HG02885 (cell line): ENCODE measurements at regions not wholly inside any gene's neighbourhood (a gene's known extent, or its start where the extent isn't known, plus 50 kb on each side); places are given as distances from the start of the nearest gene placed in this dataset.
"Not testable (repeated sequence)": the region's sequence is repeated elsewhere in the genome, so short reads cannot be mapped to it uniquely, and the experiment has no call there.

ENCODE experiments used
- ATAC-seq: cut with Tn5 transposase; IDR thresholded peaks from one replicate; pipeline ENCODE4 v1.9.1; 2021; ENCODE audit warnings: mild to moderate bottlenecking; ENCODE audit not compliant: unreplicated experiment, poor library complexity

DNA sequence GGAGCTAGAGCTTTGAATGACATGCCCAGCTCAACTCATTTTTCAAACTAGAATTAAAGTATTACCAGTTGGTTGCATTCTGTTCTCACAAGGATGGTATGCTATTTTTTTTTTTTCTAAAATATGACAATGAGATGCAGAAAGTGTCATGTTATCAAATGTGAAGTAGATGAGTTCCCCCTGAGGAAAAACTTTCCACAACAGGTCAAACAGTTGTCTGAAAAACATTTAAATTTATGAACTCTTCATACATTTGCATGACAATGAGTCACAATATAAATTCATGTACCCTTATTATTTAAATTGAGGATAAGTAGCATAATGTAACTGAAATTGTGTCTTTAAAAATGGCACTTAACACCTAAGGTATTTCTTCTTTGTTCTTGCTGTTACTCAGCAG lies 1720.5 kb upstream of the NUDT12 start:
- ATAC-seq = no peak

DNA sequence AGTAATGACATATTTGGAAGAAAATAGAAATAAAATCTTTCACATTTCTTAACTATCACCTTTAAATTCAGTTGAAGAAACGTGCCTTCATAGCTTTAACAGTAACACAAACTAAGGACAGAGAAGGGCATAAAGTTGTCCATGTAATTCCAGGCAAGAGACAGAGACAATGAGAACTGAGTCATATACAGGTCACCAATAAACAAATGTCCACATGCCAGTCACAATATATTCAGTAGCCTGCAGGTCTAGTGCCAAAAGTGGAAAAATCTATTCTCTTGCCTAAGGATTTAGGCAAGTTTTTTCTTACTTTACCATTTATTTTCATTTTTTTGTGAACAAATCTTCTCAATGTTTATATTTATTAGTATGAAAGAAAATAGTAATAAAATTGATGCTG lies 1711.5 kb upstream of the NUDT12 start:
- no peak for ATAC-seq

DNA sequence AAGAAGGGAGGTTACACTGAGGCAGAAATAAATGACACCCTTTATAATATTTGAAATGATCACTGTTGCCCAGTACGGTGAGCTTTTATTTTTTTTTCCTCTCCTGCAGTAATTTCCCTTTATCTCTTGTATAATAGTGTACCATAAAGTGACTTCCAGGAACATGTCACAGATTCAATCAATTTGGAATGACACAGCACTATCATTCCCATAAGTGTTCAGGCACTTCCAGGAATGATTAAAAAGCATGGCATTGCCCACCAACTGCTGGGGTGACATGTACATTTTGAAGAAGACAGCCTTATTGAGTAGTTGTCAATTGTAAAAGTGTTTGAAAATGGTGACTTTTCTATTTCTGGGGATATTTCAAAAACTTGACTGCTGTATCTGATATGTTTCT lies 1700.9 kb upstream of the NUDT12 start:
- ATAC-seq = no peak

DNA sequence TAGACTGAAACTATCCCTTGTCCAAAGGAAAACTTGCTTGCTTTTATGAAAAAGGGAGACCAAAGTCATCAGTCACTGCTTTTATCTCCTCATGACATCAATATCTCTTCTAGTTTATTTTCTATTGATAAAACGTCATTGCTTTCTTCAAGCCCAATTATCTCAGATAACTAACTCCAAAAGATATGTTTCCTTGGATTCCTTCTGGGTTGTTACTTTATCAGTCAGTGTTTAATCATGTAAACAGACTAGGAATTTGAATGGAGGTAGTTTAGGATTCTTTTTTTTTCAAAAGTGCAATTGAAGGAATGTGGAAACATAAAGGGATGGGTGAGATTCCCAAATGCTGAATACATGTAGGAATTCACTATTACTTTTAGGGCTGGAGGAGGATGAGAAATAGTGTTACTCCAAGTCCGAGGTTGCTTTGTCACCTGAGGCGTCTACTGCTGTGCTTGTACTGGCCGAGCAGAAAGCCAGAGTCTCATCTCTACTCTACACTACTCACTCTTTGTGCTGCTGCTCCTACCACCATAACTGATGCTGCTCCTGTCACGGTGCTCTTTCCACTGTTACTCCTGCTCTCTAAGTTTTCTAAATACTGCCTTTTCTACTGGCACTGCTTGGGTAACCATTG lies 1697.1 kb upstream of the NUDT12 start:
- no peak for ATAC-seq

DNA sequence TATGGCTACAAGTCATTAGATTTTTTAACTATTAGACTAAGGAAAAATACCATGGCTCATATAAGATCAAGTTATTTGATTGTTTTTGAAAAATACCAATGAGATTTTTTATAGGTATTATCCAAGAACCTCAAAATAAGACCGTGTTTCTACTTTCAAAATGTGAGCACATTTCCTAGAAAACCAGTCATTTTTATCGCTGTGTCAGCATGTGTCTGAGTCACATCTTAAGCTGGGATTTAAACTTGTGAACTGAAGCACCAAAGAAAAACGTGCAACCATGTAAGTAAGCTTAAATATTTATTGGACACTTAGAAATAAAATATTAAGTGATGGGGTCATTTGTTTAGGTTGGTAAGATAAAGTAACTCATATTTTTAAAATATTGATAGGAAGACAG lies 1676.0 kb upstream of the NUDT12 start:
- ATAC-seq = no peak

DNA sequence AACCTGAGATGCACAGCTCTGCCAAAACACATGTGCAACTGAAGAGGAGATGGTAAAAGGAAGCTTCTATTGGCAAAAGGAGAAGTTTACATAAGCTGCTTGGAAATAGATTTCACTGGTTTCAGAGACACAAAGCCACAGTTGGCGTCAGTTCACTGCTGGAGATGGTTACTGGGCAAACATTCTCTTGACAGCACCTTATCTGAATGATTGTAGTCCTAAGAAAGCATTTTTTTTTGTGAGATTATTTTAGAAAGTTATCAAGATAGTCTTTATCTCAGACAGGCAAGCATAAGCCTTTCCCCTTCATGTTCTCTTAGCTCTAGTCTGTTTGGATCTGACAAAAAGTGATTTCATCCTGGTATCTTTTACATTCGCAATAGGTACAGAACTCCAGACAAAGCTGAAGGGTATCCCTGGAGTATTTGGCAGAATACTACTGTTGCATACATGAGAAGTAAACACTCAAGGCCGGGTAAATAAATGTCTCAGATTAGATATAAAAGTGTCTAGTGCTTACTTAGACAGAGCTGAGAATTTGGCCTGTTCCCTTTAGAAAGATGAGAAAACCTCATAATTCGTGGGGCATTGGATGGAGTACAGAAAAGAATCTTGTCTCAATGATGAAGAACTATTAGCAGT lies 1668.0 kb upstream of the NUDT12 start:
- no peak for ATAC-seq

DNA sequence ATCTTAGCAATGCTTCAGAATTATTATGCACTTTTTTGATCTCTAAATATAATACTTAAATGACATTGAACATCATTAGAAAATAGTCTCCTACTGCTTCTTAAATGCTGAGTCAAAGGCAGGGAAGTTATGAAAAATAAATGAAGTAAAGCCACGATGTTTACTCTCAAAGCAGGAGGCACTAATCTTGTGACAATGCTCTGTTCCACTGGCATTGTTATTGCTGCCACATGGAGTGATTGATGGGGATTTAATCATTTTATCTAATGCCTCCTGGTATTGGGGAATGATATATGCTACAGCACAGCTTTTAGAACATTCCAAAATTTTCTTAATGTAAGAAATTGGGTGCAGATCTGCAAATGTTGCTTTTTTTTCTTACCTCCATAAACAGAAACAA lies 1655.4 kb upstream of the NUDT12 start:
- ATAC-seq = no peak

DNA sequence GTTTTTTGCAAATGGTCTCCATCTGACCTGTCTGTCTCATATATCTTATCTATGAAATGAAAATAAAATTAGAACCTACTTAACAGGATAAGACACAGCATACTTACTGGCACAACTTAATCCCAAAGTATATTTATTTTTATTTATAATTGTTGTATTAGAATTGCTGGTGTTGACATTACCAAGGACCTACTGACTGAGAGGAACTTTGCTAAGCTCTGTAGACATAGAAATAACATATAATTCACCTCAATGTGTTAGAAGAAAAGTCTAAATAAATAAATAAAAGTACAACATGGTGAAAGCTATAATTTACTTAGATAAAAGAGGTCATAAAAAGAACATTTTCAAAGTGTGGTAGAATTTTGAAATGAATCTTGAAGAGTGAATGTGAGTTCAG lies 1650.5 kb upstream of the NUDT12 start:
- no peak for ATAC-seq

DNA sequence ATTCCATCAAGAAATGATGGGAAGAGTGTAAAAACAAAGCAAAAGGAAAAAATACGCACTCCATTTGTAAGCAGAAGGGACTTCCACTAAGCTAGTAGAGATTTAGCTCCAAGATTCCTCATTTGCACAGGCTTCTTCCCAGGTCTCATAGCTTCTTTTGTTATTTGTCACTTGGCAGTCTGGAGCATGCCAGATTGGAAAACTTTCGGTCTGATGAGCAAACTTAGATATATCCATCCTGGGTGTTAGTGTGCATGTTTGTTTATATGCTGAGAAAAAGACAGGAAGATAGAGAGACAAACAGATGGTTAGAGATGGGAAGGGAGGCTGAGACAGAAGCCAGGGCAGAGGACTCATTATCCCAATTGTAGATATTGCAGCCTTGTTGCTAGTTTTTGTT lies 1644.5 kb upstream of the NUDT12 start:
- ATAC-seq = no peak

DNA sequence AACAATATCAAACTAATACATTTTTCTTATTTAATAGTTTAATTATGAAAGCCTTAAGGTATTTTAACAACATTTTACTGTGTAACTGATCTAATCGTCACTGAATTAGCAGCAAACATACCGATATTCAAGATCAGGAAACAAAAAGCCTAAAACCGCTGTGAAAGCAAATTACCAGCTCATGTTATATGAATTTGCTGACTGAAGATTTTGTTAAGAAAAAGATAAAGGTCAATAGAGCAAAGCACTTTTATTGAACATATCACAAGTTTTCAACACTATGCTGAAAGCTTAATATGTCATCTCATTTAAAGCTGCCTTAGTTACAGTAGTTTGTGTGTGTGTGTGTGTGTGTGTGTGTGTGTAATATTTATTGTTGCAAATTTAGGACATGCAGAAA lies 1634.9 kb upstream of the NUDT12 start:
- ATAC-seq = no peak

DNA sequence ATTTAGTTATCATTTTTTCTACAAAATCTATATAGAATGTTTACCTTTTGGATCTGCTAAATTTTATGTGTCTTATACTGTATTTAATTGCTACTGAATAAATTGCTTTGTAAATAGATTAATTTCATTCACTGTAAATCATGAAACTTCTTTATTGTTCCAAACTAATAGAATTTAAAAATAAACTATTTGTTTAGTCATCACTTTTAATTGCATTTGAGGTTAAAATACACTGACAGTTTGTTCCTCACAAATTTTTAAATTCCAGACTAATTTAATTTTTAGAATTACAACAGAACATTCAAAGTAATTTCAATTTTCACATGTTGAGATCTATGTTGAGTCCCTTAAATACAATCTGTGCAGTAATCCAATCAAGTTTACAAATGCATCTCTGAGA lies 1633.2 kb upstream of the NUDT12 start:
- no peak for ATAC-seq

DNA sequence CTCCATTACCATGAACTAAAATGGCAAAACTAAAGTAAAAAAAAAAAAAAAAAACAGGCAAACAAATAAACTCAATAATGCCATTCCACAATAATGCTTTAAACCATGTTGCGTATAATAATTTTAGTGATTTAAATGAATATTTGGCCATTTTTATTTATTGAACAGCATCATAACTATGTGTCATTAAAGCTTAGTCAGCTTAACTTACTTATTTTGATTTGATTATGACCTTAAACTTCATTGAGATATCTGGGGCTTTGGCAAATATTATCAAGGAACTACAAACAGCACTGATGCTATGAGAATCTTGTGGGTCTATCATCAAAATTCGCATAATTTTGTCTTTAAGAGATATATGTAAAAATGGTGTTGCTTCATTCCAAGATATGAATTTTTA lies 1610.3 kb upstream of the NUDT12 start:
- ATAC-seq = no peak

DNA sequence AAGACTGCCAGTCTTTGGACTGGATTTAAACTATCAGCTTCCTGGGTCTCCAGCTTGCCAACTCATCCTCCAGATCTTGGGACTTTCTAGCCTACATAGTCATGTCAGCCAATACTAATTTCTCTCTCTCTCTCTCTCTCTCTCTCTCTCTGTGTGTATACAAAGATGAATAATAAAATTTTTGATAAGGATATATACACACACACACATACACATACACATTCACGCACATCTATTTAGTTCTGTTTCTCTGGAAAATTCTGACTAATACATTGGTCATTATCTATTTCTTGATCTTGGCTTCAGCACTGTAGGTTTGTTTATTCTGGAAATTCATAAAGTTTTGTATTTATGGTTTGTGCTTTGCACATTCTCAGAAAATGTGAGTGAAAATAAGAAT lies 1606.2 kb upstream of the NUDT12 start:
- ATAC-seq = no peak

DNA sequence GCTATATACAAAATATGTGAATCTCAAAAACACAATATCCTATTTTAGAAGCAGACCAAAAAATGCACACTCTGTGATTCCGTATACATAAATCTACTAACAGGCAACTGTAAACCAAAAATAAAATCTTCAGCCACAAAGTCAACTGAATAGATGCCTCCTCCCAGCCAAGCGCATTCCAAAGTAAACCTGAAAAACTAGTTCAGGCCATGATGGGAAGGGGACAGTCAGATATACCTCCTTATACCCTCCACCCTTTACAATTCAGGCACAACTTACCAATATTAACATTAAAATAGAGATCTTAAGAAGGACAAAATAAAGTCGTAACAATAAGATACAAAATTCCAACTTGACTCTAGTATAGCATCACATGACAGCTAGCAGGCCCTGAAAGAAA lies 1604.5 kb upstream of the NUDT12 start:
- ATAC-seq = no peak

DNA sequence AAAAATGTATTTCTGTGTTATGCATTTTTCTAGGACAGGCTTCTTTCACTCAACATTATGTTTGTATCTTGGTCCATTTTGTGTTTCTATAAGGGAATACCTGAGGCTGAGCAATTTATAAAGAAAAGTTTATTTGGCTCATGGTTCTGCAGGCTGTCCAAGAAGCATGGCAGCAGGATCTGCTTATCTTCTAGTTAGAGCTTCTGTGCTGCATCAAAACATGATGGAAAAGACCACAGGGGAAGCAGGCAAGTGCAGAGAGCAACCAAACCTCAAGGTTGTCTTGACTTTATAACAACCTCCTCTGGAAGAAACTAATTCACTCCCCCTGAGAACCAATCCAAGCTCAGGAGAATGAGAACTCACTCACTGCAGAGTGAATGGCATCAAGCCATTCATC lies 1601.0 kb upstream of the NUDT12 start:
- no peak for ATAC-seq

DNA sequence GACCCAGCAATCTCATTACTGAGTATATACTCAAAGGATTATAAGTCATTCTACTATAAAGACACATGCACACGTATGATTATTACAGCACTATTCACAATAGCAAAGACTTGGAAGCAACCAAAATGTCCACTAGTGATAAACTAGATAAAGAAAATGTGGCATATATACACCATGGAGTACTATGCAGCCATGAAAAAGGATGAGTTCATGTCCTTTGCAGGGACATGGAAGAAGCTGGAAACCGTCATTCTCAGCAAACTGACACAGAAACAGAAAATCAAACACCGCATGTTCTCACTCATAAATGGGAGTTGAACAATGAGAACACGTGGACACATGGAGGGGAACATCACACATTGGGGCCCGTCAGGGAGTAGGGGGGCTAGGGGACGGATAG lies 1600.0 kb upstream of the NUDT12 start:
- ATAC-seq = not testable (repeated sequence)

DNA sequence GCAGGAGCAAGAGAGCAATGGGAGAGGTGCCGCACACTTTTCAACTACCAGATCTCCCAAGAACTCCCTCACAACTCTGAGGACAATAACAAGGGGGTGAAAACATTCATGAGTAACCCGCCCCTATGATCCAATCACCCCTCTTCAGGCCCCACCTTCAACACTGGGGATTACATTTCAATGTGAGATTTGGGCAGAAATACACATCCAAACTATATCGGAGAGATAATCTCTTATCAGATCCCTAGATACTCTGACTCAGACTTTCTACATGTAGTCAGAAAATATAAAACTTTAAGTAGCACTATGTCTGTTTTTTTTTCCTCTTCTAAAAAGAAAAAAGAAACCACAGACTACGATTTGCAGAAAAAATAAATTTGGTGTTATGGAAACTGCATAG lies 1595.9 kb upstream of the NUDT12 start:
- no peak for ATAC-seq

DNA sequence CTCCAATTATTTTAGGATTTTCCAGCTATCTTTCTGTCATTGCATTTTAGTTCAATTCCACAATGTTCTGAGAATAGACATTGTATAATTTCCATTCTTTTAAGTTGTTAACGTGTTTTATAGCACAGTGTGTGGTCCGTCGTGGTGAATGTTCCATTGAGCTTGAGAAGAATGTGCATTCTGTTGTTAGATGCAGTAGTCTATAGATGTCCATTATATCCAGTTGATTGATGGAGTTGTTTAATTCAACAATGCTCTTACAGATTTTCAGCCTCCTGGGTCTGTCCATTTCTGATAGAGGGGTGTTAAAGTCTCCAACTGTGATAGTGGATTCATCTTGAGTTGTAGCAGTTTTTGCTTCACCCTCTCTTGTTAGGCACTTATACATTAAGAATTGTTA lies 1587.7 kb upstream of the NUDT12 start:
- no peak for ATAC-seq

DNA sequence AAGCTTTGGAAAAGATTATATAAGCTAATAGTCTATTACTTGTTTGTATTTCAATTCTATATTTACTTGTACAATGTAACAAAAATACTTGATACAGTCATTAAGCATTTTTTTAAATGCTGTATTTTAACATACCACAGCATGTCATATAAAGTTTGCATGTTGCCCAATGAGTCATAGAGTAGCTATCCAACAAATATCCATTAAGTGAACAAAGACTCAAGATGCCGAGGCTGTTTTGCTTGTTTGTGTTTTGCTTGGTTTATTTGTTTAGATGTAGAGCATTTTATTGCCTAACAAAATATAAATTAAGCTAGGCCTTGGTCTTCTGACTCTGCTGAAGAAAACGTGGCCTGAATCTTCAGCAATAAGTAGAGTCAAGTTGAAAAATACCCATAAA lies 1584.3 kb upstream of the NUDT12 start:
- ATAC-seq = no peak

DNA sequence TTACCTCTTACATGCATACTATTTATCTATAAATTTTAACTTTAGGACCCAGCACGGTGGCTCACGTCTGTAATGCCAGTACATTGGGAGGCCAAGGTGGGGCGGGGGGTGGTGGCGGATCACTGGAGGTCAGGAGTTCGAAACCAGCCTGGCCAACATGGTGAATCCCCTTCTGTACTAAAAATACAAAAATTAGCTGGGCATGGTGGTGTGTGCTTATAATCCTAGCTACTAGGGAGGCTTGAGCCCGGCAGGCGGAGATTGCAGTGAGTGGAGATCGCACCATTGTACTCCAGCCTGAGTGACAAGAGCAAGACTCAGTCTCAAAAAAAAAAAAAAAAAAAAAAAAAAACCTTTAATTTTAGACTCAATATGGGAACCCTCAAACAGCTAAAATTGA lies 1582.6 kb upstream of the NUDT12 start:
- ATAC-seq = no peak

DNA sequence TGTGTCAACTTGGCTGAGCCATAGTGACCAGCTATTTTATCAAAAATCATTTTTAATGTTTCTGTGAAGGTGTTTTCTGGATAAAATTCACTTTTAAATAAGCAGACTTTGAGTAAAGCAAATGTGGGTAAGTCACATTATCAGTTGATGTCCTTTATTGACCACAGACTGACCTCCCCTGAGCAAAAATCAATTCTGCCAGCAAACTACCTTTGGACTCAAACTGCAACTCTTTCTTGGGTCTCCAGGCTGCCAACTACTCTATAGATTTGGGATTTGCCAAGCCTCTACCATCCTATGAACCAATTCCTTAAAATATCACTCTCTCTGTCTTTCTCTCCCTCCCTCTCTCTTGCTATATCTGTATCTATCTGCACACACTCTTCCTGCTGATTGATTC lies 1571.7 kb upstream of the NUDT12 start:
- ATAC-seq = no peak

DNA sequence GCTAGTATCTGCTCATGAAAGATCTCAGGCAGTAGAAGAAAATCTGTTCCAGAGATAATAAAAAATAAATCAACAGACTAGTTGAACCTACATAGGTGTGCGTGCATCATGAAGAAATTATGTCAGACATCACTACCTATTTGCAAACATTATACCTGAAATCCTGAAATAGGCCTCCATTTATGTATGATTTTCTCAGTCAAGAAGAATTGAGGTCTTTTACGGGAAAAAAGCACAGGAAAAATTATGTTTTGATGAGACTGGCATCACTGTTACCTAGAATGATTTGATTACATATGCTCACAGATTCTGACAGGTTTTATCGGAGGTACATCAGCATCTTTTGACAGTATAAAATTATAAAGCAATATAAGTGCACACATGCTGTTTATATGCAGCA lies 1570.5 kb upstream of the NUDT12 start:
- ATAC-seq = no peak

DNA sequence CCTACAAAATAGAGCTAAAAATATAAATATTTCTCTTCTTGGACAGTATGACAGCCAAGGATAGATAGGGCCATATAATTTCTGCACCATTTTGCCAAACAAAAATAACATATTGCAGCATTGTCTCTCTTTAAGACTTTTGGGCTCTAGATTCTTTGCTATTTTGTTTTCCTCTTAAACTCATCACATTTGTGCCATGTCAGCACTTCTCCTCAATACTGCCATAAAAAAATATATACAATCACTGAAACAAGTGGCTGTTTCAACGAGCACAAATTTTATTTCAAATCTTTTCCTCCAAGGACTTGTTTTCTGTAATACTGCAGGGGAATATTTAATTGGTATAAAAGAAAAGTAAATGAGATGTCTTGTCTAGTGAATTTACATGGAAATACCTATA lies 1570.0 kb upstream of the NUDT12 start:
- no peak for ATAC-seq
